LNCaP clone FGC (cell line): ENCODE measurements at regions not wholly inside any gene's neighbourhood (a gene's known extent, or its start where the extent isn't known, plus 50 kb on each side); places are given as distances from the start of the nearest gene placed in this dataset.

Source experiments
- DNase-seq: peaks from one replicate; pipeline ENCODE4 v3.0.0-alpha.2; 2011; ENCODE audit warnings: low read depth
- H3K4me3 ChIP-seq: 2 replicates; pipeline ENCODE4 v1.5.1; 2011; ENCODE audit warnings: mild to moderate bottlenecking, low read depth, low read length, control low read depth
- CTCF ChIP-seq: IDR thresholded peaks from 2 replicates; pipeline ENCODE4 v1.5.1; 2012; ENCODE audit warnings: mild to moderate bottlenecking; ENCODE audit not compliant: control insufficient read depth, insufficient read depth; ENCODE audit errors: extremely low read depth

GRCh38 chr10:118472415-118473304 is 122.8 kb downstream of the PRLHR start:
- TF ChIP-seq CTCF, result no peak
- DNase-seq, result no peak
- no peak overlapping the region for H3K4me3 ChIP-seq

- H3K4me3 ChIP-seq, result no peak overlapping the region
- no peak for TF ChIP-seq CTCF
- no peak for DNase-seq
Measured at GRCh38 chr10:118471863-118472262, 123.6 kb downstream of the PRLHR start.

- H3K4me3 ChIP-seq, result no peak overlapping the region
- TF ChIP-seq CTCF, result no peak
- no peak for DNase-seq
Measured at GRCh38 chr10:118470470-118470869, 125.0 kb downstream of the PRLHR start.

GRCh38 chr10:118467200-118467599 is 125.1 kb upstream of the FAM204A start:
- TF ChIP-seq CTCF, result no peak
- H3K4me3 ChIP-seq, result no peak overlapping the region
- DNase-seq, result no peak

GRCh38 chr10:118465300-118465874 is 123.3 kb upstream of the FAM204A start:
- no peak overlapping the region for H3K4me3 ChIP-seq
- TF ChIP-seq CTCF, result no peak
- DNase-seq, result no peak

- no peak for TF ChIP-seq CTCF
Measured at GRCh38 chr10:118463740-118464139, 121.6 kb upstream of the FAM204A start.

More at GRCh38 chr10:118463740-118464139, 121.6 kb upstream of the FAM204A start:
- H3K4me3 ChIP-seq, result no peak overlapping the region
- no peak for DNase-seq
